Panc1 (cell line): ENCODE measurements at regions not wholly inside any gene's neighbourhood (a gene's known extent, or its start where the extent isn't known, plus 50 kb on each side); places are given as distances from the start of the nearest gene placed in this dataset.
"Not testable (repeated sequence)": the region's sequence is repeated elsewhere in the genome, so short reads cannot be mapped to it uniquely, and the experiment has no call there.

ENCODE experiments used
- ATAC-seq: fragments of 200-7000 bp; cut with Tn5 transposase; 2 replicates; pipeline ENCODE4 v1.9.1; 2020; ENCODE audit warnings: mild to moderate bottlenecking, moderate library complexity
- BruUV-seq: library from RNA; stranded (reverse); fragments of 400-500 nt; replicated peaks from 2 replicates; lab custom pipeline; 2021; lab: Mats Ljungman, UMichigan
- CTCF ChIA-PET: fragments of 300-600 bp; sonication (Branson Sonifier 250); formaldehyde crosslinking; loops from one replicate; lab custom pipeline; 2022; ENCODE audit warnings: antibody characterized with exemption; lab: Charles Lee
- POLR2A ChIA-PET: fragments of 300-600 bp; sonication (Branson Sonifier 250); formaldehyde crosslinking; loops from one replicate; lab custom pipeline; 2022; ENCODE audit warnings: antibody characterized with exemption; lab: Charles Lee
- DNase-seq: peaks from one replicate; pipeline ENCODE4 v3.0.0-alpha.2; 2010; ENCODE audit warnings: low read depth, low spot score
- H3K27ac ChIP-seq: 2 replicates; pipeline ENCODE4 v1.5.1; 2011; ENCODE audit warnings: mild to moderate bottlenecking, low read length, inconsistent platforms
- H3K27me3 ChIP-seq: fragments of 200-500 bp; sonication (Bioruptor generic); 2 replicates; pipeline ENCODE4 v1.6.0; 2014; ENCODE audit warnings: low read length, inconsistent platforms; ENCODE audit not compliant: control insufficient read depth, insufficient read depth
- H3K36me3 ChIP-seq: fragments of 200-500 bp; sonication (Bioruptor generic); 2 replicates; pipeline ENCODE4 v1.5.1; 2014; ENCODE audit warnings: inconsistent platforms, mild to moderate bottlenecking, low read length, moderate library complexity; ENCODE audit not compliant: control insufficient read depth, insufficient read depth
- H3K4me1 ChIP-seq: 2 replicates; pipeline ENCODE4 v1.5.1; 2011; ENCODE audit warnings: inconsistent platforms, mild to moderate bottlenecking, low read length, moderate library complexity; ENCODE audit not compliant: control insufficient read depth, insufficient read depth
- H3K4me3 ChIP-seq, 2 experiments: 2 replicates each; pipeline ENCODE4 v1.5.1; 2011 to 2012; ENCODE audit warnings: low read depth in 2 of 2, low read length in 2 of 2, mild to moderate bottlenecking in 2 of 2, inconsistent platforms in 1 of 2, moderate library complexity in 1 of 2
- H3K9me3 ChIP-seq: fragments of 200-500 bp; sonication (Bioruptor generic); 2 replicates; pipeline ENCODE4 v1.5.1; 2014; ENCODE audit warnings: low read depth, mild to moderate bottlenecking, inconsistent platforms, low read length, moderate library complexity; ENCODE audit not compliant: control insufficient read depth, insufficient read depth
- CTCF ChIP-seq: fragments of 450-650 bp; IDR thresholded peaks from 2 replicates; pipeline ENCODE4 v1.5.1; 2017; ENCODE audit warnings: mild to moderate bottlenecking
- POLR2AphosphoS5 ChIP-seq: IDR thresholded peaks from 2 replicates; pipeline ENCODE4 v1.6.1; 2012; ENCODE audit warnings: mild to moderate bottlenecking, low read depth, low read length, moderate library complexity
- SIN3A ChIP-seq: IDR thresholded peaks from 2 replicates; pipeline ENCODE4 v1.6.1; 2012; ENCODE audit warnings: low read depth, mild to moderate bottlenecking, low read length, moderate library complexity, borderline replicate concordance; ENCODE audit not compliant: insufficient read depth
- TCF7L2 ChIP-seq: IDR thresholded peaks from 2 replicates; pipeline ENCODE4 v1.6.1; 2011; ENCODE audit warnings: mild to moderate bottlenecking, low read depth, low read length, inconsistent platforms
- in situ Hi-C: cut with HindIII; loops from 2 replicates; pipeline ENCODE4 v1.10.0; 2016; ENCODE audit warnings: low sequenced_read_pairs, low pct_unique_long_range_greater_than_20kb
- intact Hi-C: fragments of 100-400 bp; cut with micrococcal nuclease; formaldehyde crosslinking; loops from one replicate; pipeline ENCODE4 v1.10.0; 2022; ENCODE audit not compliant: unreplicated experiment
- TF ChIP-seq, protein P1 (sequence below), 2 experiments: IDR thresholded peaks; 2 replicates each; pipeline ENCODE4 v1.6.1; 2011 to 2012; ENCODE audit warnings: low read depth in 2 of 2, control low read depth in 1 of 2, low read length in 1 of 2, mild to moderate bottlenecking in 1 of 2, moderate library complexity in 1 of 2; ENCODE audit not compliant: insufficient read depth in 1 of 2

DNA sequence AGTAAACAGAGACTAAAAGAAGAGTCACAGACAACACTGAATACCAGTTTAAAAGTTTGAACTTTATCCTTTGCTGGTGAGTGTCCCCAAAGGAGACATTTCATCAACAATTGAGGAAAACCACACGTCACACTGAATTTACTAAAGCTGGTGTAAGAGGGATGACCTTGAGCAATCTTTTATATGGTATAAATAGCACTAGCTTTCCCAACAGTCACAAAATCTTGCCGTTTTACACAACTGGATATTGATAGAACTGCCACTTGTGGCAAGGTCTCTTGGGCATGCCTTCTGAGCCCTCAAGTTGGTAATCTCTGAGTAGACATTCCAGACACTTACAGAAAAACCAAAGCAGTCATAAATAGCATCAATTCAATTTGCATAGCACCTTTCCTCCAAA, 311.5 kb upstream of the TARS1 start:
- Histone ChIP-seq H3K27me3 (no peaks in the 10 kb centered on the region), H3K4me3 (no peak overlapping the region), H3K9me3 (no peaks in the 10 kb centered on the region), H3K27ac (no peak overlapping the region), H3K36me3 (no peaks in the 10 kb centered on the region), H3K4me1 (no peaks in the 10 kb centered on the region)
- no peak for TF ChIP-seq TCF7L2
- in situ Hi-C loops, result no loop called here
- POLR2A ChIA-PET, result no interaction called here
- intact Hi-C loops, result no loop called here
- CTCF ChIA-PET, result no interaction called here
- DNase-seq, result no peak
- no TSS peak for BruUV-seq
- ATAC-seq, result no peak

- no peak for ATAC-seq
- in situ Hi-C loops, result no loop called here
Observed at GRCh38 chr5:33136785-33137184, 304.0 kb upstream of the TARS1 start.

DNA sequence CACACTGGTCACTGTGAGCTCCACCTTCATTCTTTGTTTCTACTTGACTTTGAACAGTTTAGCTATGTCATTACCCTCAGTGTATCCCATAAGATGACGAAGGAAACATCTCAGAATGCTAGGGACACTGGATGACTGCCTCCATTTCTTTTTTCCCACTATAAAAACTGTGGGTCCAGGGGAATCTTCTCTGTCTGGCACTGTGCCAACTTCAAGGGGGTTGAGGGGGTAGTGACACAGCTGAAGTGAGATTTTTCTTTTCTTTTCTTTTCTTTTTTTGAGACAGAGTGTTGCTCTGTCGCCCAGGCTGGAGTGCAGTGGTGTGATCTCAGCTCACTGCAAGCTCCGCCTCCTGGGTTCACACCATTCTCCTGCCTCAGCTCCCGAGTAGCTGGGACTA, 302.6 kb upstream of the TARS1 start:
- CTCF ChIA-PET, H3K36me3 ChIP-seq, BruUV-seq, ATAC-seq, in situ Hi-C loops, POLR2A ChIA-PET, H3K27ac ChIP-seq, intact Hi-C loops, H3K4me1 ChIP-seq, DNase-seq, H3K4me3 ChIP-seq, H3K27me3 ChIP-seq: not testable (repeated sequence)
- H3K9me3 ChIP-seq, result peaks cover 20% of the 10 kb centered on the region; the same call in 1 of the 2 replicates

More at GRCh38 chr5:33136785-33137184, 304.0 kb upstream of the TARS1 start:
- no peak overlapping the region for H3K27ac ChIP-seq
- BruUV-seq, result no TSS peak
- no peaks in the 10 kb centered on the region for H3K36me3 ChIP-seq
- TF ChIP-seq POLR2AphosphoS5, result no peak
- TF ChIP-seq CTCF, result no peak
- TF ChIP-seq, protein P1, sequence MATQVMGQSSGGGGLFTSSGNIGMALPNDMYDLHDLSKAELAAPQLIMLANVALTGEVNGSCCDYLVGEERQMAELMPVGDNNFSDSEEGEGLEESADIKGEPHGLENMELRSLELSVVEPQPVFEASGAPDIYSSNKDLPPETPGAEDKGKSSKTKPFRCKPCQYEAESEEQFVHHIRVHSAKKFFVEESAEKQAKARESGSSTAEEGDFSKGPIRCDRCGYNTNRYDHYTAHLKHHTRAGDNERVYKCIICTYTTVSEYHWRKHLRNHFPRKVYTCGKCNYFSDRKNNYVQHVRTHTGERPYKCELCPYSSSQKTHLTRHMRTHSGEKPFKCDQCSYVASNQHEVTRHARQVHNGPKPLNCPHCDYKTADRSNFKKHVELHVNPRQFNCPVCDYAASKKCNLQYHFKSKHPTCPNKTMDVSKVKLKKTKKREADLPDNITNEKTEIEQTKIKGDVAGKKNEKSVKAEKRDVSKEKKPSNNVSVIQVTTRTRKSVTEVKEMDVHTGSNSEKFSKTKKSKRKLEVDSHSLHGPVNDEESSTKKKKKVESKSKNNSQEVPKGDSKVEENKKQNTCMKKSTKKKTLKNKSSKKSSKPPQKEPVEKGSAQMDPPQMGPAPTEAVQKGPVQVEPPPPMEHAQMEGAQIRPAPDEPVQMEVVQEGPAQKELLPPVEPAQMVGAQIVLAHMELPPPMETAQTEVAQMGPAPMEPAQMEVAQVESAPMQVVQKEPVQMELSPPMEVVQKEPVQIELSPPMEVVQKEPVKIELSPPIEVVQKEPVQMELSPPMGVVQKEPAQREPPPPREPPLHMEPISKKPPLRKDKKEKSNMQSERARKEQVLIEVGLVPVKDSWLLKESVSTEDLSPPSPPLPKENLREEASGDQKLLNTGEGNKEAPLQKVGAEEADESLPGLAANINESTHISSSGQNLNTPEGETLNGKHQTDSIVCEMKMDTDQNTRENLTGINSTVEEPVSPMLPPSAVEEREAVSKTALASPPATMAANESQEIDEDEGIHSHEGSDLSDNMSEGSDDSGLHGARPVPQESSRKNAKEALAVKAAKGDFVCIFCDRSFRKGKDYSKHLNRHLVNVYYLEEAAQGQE (IDR thresholded peaks at IDR 0.05; ENCODE audit: insufficient read depth in 1 of 2, low read depth in 2 of 2, low read length in 1 of 2), result no peak
- no peak for TF ChIP-seq TCF7L2
- no peak for TF ChIP-seq SIN3A
- H3K4me3 ChIP-seq, result no peak overlapping the region
- no peaks in the 10 kb centered on the region for H3K27me3 ChIP-seq
- DNase-seq, result no peak
- ChIA-PET POLR2A (no interaction called here), CTCF (no interaction called here)
- intact Hi-C loops, result no loop called here
- peaks cover 20% of the 10 kb centered on the region; the same call in 1 of the 2 replicates for H3K9me3 ChIP-seq
- no peaks in the 10 kb centered on the region for H3K4me1 ChIP-seq
